ENCODE measurements at regions not wholly inside any gene's neighbourhood (a gene's known extent, or its start where the extent isn't known, plus 50 kb on each side); places are given as distances from the start of the nearest gene placed in this dataset.

- 90% methylated on average over 12 of the region's 13 CpGs for WGBS
- peak in 1 of 2 donors; percentile 35 for DNase-seq (ENCODE audit: low spot score in 2 of 2)
- Histone ChIP-seq H3K27ac (no peak overlapping the region), H3K36me3 (no peaks in the 10 kb centered on the region), H3K9me3 (peaks cover 7% of the 10 kb centered on the region), H3K27me3 (peaks cover 2% of the 10 kb centered on the region), H3K4me3 (no peak overlapping the region), H3K4me1 (no peaks in the 10 kb centered on the region)
- TF ChIP-seq POLR2AphosphoS5 (IDR thresholded peaks at IDR 0.05) (no peak), EP300 (IDR thresholded peaks at IDR 0.05) (no peak), POLR2A (IDR thresholded peaks at IDR 0.05) (no peak), CTCF (IDR thresholded peaks at IDR 0.05) (no peak)
These were observed 337.7 kb downstream of the TMEM121 start for GRCh38 chr14:105864116-105864515.

- WGBS, result no CpG with 5 or more reads among the region's 19 CpGs
- H3K4me3 ChIP-seq, result no peak overlapping the region
- no peak for TF ChIP-seq POLR2AphosphoS5 (IDR thresholded peaks at IDR 0.05)
- TF ChIP-seq CTCF (IDR thresholded peaks at IDR 0.05), result no peak
- no peak for TF ChIP-seq EP300 (IDR thresholded peaks at IDR 0.05)
- no peak for TF ChIP-seq POLR2A (IDR thresholded peaks at IDR 0.05)
- H3K27ac ChIP-seq, result no peak overlapping the region
- peaks cover 7% of the 10 kb centered on the region for H3K9me3 ChIP-seq
- DNase-seq (ENCODE audit: low spot score in 2 of 2), result peak; percentile 59 to 65
- no peaks in the 10 kb centered on the region for H3K36me3 ChIP-seq
- no peaks in the 10 kb centered on the region for H3K4me1 ChIP-seq
- peaks cover 2% of the 10 kb centered on the region for H3K27me3 ChIP-seq
These were observed 338.4 kb downstream of the TMEM121 start for GRCh38 chr14:105864651-105865265.

GRCh38 chr14:105865266-105865903 lies 339.0 kb downstream of the TMEM121 start:
- no peak overlapping the region for H3K4me3 ChIP-seq
- no peak overlapping the region for H3K27ac ChIP-seq
- peaks cover 2% of the 10 kb centered on the region for H3K27me3 ChIP-seq
- 55% methylated on average over 8 of the region's 15 CpGs for WGBS
- peak in 1 of 2 donors; percentile 41 for DNase-seq (ENCODE audit: low spot score in 2 of 2)
- peaks cover 7% of the 10 kb centered on the region for H3K9me3 ChIP-seq
- TF ChIP-seq EP300 (IDR thresholded peaks at IDR 0.05) (no peak), POLR2A (IDR thresholded peaks at IDR 0.05) (no peak), POLR2AphosphoS5 (IDR thresholded peaks at IDR 0.05) (no peak), CTCF (IDR thresholded peaks at IDR 0.05) (no peak)
- H3K36me3 ChIP-seq, result no peaks in the 10 kb centered on the region
- no peaks in the 10 kb centered on the region for H3K4me1 ChIP-seq

GRCh38 chr14:105865904-105866840 lies 339.8 kb downstream of the TMEM121 start:
- Histone ChIP-seq H3K4me3 (no peak overlapping the region), H3K9me3 (peaks cover 7% of the 10 kb centered on the region), H3K4me1 (no peaks in the 10 kb centered on the region), H3K27me3 (peaks cover 2% of the 10 kb centered on the region), H3K27ac (no peak overlapping the region), H3K36me3 (no peaks in the 10 kb centered on the region)
- DNase-seq (ENCODE audit: low spot score in 2 of 2), result peak; percentile 40 to 70
- TF ChIP-seq CTCF (IDR thresholded peaks at IDR 0.05), result no peak
- TF ChIP-seq POLR2AphosphoS5 (IDR thresholded peaks at IDR 0.05), result no peak
- WGBS, result 73% methylated on average over 22 of the region's 32 CpGs

- H3K9me3 ChIP-seq, result peaks cover 7% of the 10 kb centered on the region
These were observed 340.5 kb downstream of the TMEM121 start for GRCh38 chr14:105866841-105867321.

More at GRCh38 chr14:105866841-105867321, 340.5 kb downstream of the TMEM121 start:
- no peak overlapping the region for H3K4me3 ChIP-seq
- 89% methylated on average over 4 of the region's 12 CpGs for WGBS
- no peak overlapping the region for H3K27ac ChIP-seq
- TF ChIP-seq POLR2A (IDR thresholded peaks at IDR 0.05) (no peak), POLR2AphosphoS5 (IDR thresholded peaks at IDR 0.05) (no peak), EP300 (IDR thresholded peaks at IDR 0.05) (no peak), CTCF (IDR thresholded peaks at IDR 0.05) (no peak)
- H3K36me3 ChIP-seq, result no peaks in the 10 kb centered on the region
- no peaks in the 10 kb centered on the region for H3K4me1 ChIP-seq
- peak; percentile 38 to 67 for DNase-seq (ENCODE audit: low spot score in 2 of 2)
- H3K27me3 ChIP-seq, result peaks cover 2% of the 10 kb centered on the region
